ENCODE measurements at regions not wholly inside any gene's neighbourhood (a gene's known extent, or its start where the extent isn't known, plus 50 kb on each side); places are given as distances from the start of the nearest gene placed in this dataset.
"Not testable (repeated sequence)": the region's sequence is repeated elsewhere in the genome, so short reads cannot be mapped to it uniquely, and the experiment has no call there.

- DNase-seq (ENCODE audit: low read depth in 2 of 2): not testable (repeated sequence)
Measured at GRCh38 chr5:102154791-102155605, 141.1 kb downstream of the SLCO4C1 start.

- no peak for DNase-seq (ENCODE audit: low read depth in 2 of 2)
Measured at GRCh38 chr5:102154291-102154690, 141.8 kb downstream of the SLCO4C1 start.

GRCh38 chr5:102153003-102153759 lies 142.9 kb downstream of the SLCO4C1 start:
- no peak for DNase-seq (ENCODE audit: low read depth in 2 of 2)

- DNase-seq (ENCODE audit: low read depth in 2 of 2): no peak
Measured at GRCh38 chr5:102139029-102139428, 157.1 kb downstream of the SLCO4C1 start.

- no peak for DNase-seq (ENCODE audit: low read depth in 2 of 2)
Measured at GRCh38 chr5:102138243-102138653, 157.8 kb downstream of the SLCO4C1 start.

GRCh38 chr5:102130890-102131289 lies 165.2 kb downstream of the SLCO4C1 start:
- no peak for DNase-seq (ENCODE audit: low read depth in 2 of 2)

- no peak for DNase-seq (ENCODE audit: low read depth in 2 of 2)
Measured at GRCh38 chr5:102130386-102130785, 165.7 kb downstream of the SLCO4C1 start.

GRCh38 chr5:102119252-102119651 lies 176.8 kb downstream of the SLCO4C1 start:
- DNase-seq (ENCODE audit: low read depth in 2 of 2): no peak

- no peak for DNase-seq (ENCODE audit: low read depth in 2 of 2)
Measured at GRCh38 chr5:102115736-102116135, 180.3 kb downstream of the SLCO4C1 start.

- no peak for DNase-seq (ENCODE audit: low read depth in 2 of 2)
Measured at GRCh38 chr5:102114525-102115069, 181.5 kb downstream of the SLCO4C1 start.

- no peak for DNase-seq (ENCODE audit: low read depth in 2 of 2)
Measured at GRCh38 chr5:102107865-102108264, 188.2 kb downstream of the SLCO4C1 start.

GRCh38 chr5:102106599-102106998 lies 189.5 kb downstream of the SLCO4C1 start:
- DNase-seq (ENCODE audit: low read depth in 2 of 2): no peak

GRCh38 chr5:102099766-102100331 lies 196.2 kb downstream of the SLCO4C1 start:
- DNase-seq (ENCODE audit: low read depth in 2 of 2): no peak

GRCh38 chr5:102099083-102099482 lies 197.0 kb downstream of the SLCO4C1 start:
- DNase-seq (ENCODE audit: low read depth in 2 of 2): not testable (repeated sequence)

GRCh38 chr5:102098606-102099005 lies 197.5 kb downstream of the SLCO4C1 start:
- not testable (repeated sequence) for DNase-seq (ENCODE audit: low read depth in 2 of 2)

- no peak for DNase-seq (ENCODE audit: low read depth in 2 of 2)
Measured at GRCh38 chr5:102090770-102091169, 205.3 kb downstream of the SLCO4C1 start.

GRCh38 chr5:102089883-102090282 lies 206.2 kb downstream of the SLCO4C1 start:
- DNase-seq (ENCODE audit: low read depth in 2 of 2): no peak

- no peak for DNase-seq (ENCODE audit: low read depth in 2 of 2)
Measured at GRCh38 chr5:102087906-102088305, 208.2 kb downstream of the SLCO4C1 start.

- no peak for DNase-seq (ENCODE audit: low read depth in 2 of 2)
Measured at GRCh38 chr5:102080288-102080687, 215.8 kb downstream of the SLCO4C1 start.

GRCh38 chr5:102077920-102078319 lies 218.2 kb downstream of the SLCO4C1 start:
- DNase-seq (ENCODE audit: low read depth in 2 of 2): no peak

- no peak for DNase-seq (ENCODE audit: low read depth in 2 of 2)
Measured at GRCh38 chr5:102069974-102070373, 226.1 kb downstream of the SLCO4C1 start.

- no peak for DNase-seq (ENCODE audit: low read depth in 2 of 2)
Measured at GRCh38 chr5:102068870-102069269, 227.2 kb downstream of the SLCO4C1 start.

All from activated CD4-positive, alpha-beta T cell treated with anti-CD3 and anti-CD28 coated beads for 24 hours (primary cell).